T47D (cell line): ENCODE measurements at regions not wholly inside any gene's neighbourhood (a gene's known extent, or its start where the extent isn't known, plus 50 kb on each side); places are given as distances from the start of the nearest gene placed in this dataset.
A peak's percentile ranks its signal among the peaks of the same experiment; 100 is the strongest.

Experiments used
- DNase-seq, 2 experiments: peaks; one replicate each; pipeline versions ENCODE4 v3.0.0 to v3.0.0-alpha.2; 2011 to 2012; ENCODE audit warnings: low read depth in 1 of 2, low spot score in 1 of 2
- JUND ChIP-seq: IDR thresholded peaks from 2 replicates; pipeline ENCODE4 v1.6.1; 2012; ENCODE audit warnings: low read depth
- in situ Hi-C: cut with HindIII; loops from 2 replicates; pipeline ENCODE4 v1.10.0; 2016; ENCODE audit warnings: low sequenced_read_pairs, low pct_unique_long_range_greater_than_20kb

DNA sequence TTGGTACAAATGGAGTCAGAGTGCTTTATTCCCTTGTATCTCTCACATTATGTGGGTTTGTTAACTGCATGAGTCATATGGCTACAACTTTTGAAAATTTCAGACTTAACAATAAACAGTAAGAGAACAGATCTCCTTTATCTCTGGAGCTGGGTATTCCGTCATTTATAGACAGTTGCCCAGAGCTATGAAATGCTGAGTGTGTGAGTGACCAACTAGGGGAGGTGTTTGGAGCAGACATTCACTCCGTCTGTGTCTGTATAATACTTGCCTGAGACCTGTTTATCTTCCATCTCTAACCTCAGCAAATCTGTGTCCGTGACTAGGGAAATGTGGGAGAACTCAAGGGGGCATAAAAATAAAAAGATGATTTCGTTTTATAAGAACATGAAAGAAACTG, 279.9 kb upstream of the FAR2 start:
- no peak for DNase-seq
- in situ Hi-C loops = no loop called here
- no peak for TF ChIP-seq JUND

DNA sequence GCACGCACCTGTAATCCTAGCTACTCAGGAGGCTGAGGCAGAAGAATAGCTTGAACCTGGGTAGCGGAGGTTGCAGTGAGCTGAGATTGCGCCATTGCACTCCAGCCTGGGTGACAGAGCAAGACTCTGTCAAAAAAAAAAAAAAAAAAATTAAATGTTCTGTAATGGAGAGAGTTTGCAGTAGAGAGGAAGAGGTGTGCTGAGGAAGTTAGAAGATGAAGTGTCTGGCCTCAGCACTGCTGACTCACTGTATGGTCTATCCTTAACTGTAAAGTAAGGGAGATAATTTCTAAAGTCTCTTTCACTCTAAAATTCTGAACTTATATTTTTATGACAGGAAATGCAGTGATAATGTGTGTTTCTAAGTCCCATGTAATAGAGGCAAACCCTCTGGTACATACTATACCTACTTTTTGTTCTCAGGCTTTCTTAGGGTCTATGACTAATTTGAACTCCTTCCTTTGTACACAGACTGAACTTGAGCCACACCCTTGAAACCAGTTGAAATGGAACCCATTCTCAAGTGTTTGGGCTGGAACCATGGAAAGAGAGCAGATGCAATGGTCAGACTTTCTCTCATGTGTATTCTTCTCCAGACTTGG, 278.1 kb upstream of the FAR2 start:
- TF ChIP-seq JUND = no peak
- no peak for DNase-seq
- in situ Hi-C loops = no loop called here

DNA sequence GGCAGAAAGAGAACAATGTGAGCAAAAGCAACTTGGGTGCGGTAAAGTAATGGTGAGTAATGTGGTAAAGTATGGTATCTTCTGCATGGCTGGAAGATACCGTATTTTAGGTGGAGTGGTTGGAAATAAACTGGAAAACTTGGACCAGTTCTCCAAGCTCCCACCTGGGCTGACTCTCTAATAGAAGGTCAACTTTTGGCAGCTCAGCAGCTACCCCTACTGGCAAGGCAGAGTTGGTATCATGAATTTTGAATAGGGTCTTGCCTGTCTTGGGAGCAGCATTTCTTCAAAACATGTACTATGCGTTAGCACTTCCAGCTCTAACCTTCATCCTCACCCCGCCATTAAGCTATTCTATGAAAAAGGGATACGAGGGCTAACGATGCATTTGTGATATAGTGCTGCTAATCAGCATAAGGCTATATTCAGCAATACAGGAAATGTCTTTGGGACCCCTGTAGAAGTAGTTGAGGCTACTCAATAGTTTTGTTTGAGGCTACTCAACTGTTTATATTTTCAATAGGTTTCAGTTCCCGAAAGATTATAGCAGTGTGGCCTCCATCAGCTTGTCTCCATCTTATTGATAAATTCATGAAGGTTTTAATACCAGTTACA, 276.3 kb upstream of the FAR2 start:
- no peak for TF ChIP-seq JUND
- peak; percentile 36 to 67 for DNase-seq
- in situ Hi-C loops = no loop called here

DNA sequence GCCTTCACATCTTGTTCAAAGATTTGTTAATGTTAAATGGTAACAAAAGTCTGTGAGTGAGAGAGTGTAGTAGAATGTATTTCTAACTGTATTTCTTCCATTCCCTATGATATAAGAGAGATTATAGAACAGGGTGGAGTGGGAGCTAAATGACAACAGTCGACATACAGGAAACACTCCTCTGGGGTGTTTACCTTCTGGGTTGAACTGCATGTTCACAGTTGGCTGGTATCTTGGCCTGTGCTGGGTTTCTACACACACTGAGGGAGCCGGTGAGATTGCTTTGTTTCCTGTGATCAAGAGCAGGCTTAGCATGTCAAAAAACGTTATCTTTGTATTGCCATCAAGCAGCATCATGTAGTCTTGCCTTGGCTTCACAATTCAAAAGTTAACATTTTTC, 274.3 kb upstream of the FAR2 start:
- DNase-seq = no peak
- no peak for TF ChIP-seq JUND
- in situ Hi-C loops = no loop called here

DNA sequence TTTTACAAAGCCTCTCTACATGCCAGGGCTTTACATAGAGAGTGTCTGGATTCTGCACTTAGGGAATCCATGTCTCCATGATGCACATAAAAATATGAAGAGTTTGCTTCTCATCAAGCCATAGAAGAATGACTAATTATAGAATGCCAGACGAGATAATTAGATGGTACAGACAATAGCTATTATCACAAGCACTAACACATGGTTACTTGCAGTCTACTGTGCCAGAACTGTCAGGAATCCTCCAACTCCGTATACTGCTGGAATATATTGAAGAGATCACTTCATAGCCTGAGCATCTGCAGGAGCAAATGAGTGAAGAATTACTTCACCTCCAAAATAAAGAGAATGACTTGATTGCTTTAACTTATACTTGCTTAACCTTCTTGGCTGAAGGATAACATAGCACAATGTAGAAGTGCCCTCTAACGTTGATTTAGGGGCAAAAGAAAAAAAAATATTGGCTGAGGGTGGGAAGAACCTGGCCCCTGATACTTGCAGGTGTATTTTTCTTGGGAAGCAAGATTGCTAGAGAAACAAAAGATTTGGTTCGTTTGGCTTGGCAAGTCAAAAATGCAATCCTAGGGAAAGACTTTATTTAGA, 272.8 kb upstream of the FAR2 start:
- in situ Hi-C loops = no loop called here

DNA sequence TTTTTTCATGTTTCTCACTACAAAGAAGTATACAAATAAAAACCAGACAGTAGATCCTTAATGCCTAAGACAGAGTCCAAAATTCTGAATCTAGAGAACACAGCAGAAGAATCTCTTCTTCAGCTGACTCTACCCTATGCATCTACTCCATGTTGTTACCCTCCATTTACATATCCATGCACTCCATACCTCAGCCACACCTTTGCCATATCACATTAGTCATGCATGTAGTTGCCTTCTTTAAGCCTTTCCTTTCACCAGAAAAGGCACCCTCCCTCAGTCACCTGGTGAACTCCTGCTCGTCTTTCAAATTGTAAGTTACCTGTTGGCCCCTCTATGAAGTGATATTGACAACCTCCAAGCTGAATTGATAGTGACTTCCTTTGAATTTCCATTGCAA, 271.2 kb upstream of the FAR2 start:
- TF ChIP-seq JUND = no peak
- in situ Hi-C loops = no loop called here
- DNase-seq = no peak

More for the DNA sequence above, 272.8 kb upstream of the FAR2 start:
- TF ChIP-seq JUND = no peak
- DNase-seq = peak in 1 of 2 experiments; percentile 5

DNA sequence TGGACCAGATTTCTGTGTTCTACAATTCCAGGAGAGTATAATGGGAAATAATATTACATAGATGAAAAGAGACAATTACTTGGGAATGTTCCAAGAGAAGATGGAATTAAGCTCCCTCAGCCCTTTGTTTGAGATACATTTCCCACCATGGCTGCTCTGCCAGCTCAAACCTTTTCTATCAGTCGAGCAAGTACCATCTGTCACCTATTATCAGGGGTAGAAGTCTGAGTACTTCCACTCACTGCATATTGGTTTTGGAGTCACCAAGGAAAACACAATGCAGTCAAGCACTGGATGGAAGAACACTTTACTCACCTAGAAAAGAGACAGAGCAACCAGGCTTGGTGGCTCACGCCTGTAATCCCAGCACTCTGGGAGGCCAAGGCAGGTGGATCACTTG, 270.4 kb upstream of the FAR2 start:
- in situ Hi-C loops = no loop called here
- TF ChIP-seq JUND = no peak

DNA sequence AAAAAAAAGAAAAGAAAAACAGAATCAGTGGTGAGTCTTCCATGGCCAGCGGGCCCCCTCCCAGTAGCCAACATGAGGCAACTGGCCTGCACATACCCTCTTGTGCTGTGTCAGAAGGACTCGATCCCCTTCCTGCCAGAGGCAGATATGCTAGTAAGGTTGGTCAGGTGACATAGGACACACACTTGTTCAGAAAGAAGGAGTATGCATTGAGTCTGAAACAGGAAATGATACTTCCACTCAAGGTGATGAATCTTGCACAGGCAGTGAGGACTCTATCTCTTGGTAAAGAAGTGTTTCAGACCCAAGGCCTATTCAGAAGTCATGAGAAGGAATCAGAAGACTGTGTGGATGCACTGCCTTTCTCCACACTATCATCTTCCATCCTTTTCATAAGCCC, 269.7 kb upstream of the FAR2 start:
- no peak for DNase-seq
- in situ Hi-C loops = no loop called here
- no peak for TF ChIP-seq JUND

More for the DNA sequence above, 270.4 kb upstream of the FAR2 start:
- no peak for DNase-seq

DNA sequence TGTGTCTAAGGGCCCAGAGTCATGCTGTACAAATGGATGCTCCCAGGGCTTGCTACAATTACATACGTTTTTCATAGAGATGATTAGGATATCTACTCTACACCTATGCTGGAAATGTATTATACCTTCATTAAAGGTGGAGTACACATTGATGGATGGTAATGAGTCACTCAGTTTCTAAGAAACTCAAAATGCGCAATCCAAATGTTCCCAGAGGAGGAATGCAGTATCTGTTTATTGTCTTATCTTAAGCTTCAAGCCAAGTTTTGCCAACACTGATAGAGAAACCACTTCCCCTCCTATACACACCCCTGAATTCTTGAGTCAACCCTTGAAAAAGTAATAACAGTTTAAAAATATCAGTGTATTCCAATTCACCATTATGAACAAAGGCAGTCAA, 266.6 kb upstream of the FAR2 start:
- in situ Hi-C loops = no loop called here
- DNase-seq = no peak
- no peak for TF ChIP-seq JUND

DNA sequence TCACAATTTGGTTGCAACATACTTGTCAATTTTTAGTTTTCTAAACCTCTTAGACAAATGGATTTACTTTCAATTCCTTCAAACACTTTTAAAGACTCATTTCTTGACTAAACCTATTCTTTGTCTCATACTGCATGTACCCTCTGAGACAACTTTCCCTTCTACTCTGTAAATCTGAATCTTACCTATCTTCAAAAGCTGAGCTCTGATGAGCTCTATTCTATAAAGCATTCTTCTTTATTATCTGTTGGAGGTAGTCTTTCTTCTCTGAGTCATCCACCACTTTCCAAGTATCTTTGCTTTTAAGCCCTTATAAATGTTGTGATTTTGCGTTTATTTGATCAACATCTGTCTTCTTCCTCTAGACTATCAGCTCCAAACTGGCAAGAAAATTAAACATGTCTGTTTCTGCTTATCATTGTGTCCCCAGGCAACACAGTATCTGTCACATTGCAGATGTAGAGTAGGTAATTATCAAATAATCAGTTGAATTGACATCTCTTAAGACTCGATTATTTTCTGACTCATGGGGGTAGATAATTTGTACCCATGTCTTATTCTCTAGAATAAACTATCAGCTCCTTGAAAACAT, 265.6 kb upstream of the FAR2 start:
- TF ChIP-seq JUND = no peak
- in situ Hi-C loops = no loop called here
- no peak for DNase-seq

DNA sequence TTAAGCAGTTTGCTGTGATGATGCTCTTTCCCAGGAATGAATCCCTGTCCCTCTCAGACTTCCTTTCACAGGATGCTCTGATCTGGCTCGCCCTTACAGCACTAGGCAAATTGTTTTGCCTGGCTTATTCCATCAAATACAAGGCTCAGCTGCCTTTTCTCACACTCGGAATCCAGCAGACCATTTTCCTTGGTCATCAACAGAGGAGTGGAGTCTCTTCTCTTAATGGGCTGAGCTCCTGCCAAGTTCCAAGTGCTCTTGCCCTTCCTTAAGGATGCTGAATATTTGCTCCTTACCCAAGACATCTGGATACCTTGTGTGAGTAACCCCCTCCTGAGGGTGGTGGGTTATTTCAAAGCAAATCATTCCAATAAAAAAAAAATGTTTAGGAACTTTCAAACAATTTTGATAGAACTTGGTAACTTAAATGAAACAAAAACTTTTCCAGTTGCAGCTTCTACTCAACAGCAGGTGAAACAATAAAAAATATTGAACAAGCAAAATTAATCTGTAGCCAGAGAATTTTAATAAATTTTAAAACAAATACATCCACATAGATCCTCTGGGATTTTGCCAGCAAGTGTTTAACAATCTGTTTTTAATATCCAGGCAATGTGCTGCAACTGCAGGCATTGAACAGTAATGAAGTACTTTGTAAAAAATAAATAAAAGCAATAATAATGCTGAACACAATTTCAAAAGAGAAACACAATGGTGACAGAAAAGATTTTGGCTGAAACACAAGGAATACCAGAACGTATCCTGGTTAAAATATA, 264.0 kb upstream of the FAR2 start:
- in situ Hi-C loops = no loop called here
- no peak for TF ChIP-seq JUND
- DNase-seq = no peak

DNA sequence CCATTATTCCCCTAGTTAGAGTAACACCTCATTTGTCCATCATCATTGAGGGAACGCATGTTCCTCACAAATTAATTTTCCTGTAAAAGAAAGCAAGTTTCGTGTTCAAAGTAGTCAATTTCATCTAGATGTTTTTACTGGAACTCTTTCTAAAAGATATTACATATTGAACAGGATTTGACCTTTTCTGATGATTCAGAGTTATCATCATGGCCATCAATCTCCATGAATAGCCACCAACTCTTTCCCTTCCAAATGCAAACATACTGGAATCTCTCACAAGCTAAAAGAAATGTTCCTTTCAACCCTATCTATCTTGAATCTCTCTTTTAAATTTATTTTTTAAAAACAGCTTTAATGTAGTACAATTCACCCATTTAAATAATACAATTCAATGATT, 263.1 kb upstream of the FAR2 start:
- in situ Hi-C loops = no loop called here
- no peak for TF ChIP-seq JUND
- DNase-seq = no peak

DNA sequence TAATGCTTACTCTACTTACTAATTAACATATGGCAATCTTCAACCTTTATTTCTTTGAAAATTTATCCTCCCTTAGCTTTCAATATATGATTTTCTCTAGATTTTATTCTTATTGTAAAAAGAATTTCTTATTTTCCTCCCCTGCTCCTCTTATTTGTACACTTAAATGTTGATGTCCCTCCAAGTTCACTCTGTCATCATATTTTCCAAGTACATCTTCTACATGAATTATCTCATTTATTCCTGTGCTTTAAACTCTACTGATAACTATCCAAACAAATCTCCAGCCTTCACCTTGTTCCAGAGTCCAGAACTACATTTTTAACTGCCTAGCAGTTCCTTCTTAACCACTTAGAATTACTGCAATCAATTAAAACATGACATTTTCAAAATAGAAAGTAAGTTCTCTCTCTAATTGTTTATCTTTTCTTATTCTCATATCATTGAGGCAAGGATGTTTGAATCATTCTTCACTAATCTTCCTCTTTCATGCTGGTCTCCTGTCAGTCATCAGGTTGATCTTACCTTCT, 261.6 kb upstream of the FAR2 start:
- no peak for TF ChIP-seq JUND
- no peak for DNase-seq

More for the DNA sequence above, 261.6 kb upstream of the FAR2 start:
- in situ Hi-C loops = no loop called here
